PC-9 (cell line): ENCODE measurements at regions not wholly inside any gene's neighbourhood (a gene's known extent, or its start where the extent isn't known, plus 50 kb on each side); places are given as distances from the start of the nearest gene placed in this dataset.

Source experiments
- BruUV-seq: library from RNA; stranded (reverse); fragments of 400-500 nt; replicated peaks from 2 replicates; lab custom pipeline; 2021; lab: Mats Ljungman, UMichigan
- CTCF ChIA-PET: fragments of 300-600 bp; sonication (Branson Sonifier 250); formaldehyde crosslinking; loops from one replicate; lab custom pipeline; 2022; ENCODE audit warnings: antibody characterized with exemption; lab: Charles Lee
- POLR2A ChIA-PET: fragments of 300-600 bp; sonication (Branson Sonifier 250); formaldehyde crosslinking; loops from one replicate; lab custom pipeline; 2022; ENCODE audit warnings: antibody characterized with exemption; ENCODE audit not compliant: unreplicated experiment; lab: Charles Lee
- DNase-seq, 2 experiments: peaks; one replicate each; pipeline versions ENCODE4 v3.0.0 to v3.0.0-alpha.2; 2015 to 2022; ENCODE audit warnings: mixed read lengths in 1 of 2
- H2AFZ ChIP-seq: fragments of 200-600 bp; sonication (generic); 2 replicates; pipeline ENCODE4 v1.8.1; 2017; ENCODE audit warnings: antibody characterized with exemption
- H3F3A ChIP-seq: fragments of 200-600 bp; sonication (generic); 2 replicates; pipeline ENCODE4 v1.8.1; 2017; ENCODE audit warnings: antibody characterized with exemption, mild to moderate bottlenecking, low read depth; ENCODE audit not compliant: insufficient read depth
- H3K27ac ChIP-seq: fragments of 200-600 bp; sonication (generic); 2 replicates; pipeline ENCODE4 v1.6.1; 2016; ENCODE audit warnings: mixed run types
- H3K27me3 ChIP-seq: fragments of 200-600 bp; sonication (generic); 2 replicates; pipeline ENCODE4 v1.6.1; 2016; ENCODE audit warnings: low read depth, mixed run types; ENCODE audit not compliant: insufficient read depth
- H3K36me3 ChIP-seq: fragments of 200-600 bp; sonication (generic); 2 replicates; pipeline ENCODE4 v1.6.1; 2016; ENCODE audit warnings: low read depth, mixed run types
- H3K4me1 ChIP-seq: fragments of 200-600 bp; sonication (generic); replicated peaks from 2 replicates; pipeline ENCODE4 v1.6.1; 2016; ENCODE audit warnings: mixed run types; ENCODE audit not compliant: insufficient read depth
- H3K4me2 ChIP-seq: fragments of 200-600 bp; sonication (generic); 2 replicates; pipeline ENCODE4 v1.6.1; 2017; ENCODE audit warnings: mixed run types
- H3K4me3 ChIP-seq: fragments of 200-600 bp; sonication (generic); 2 replicates; pipeline ENCODE4 v1.6.1; 2016; ENCODE audit warnings: mixed run types
- H3K79me2 ChIP-seq: fragments of 200-600 bp; sonication (generic); 2 replicates; pipeline ENCODE4 v1.6.1; 2017; ENCODE audit warnings: low read depth, mixed run types
- H3K9me2 ChIP-seq: fragments of 200-600 bp; sonication (generic); 2 replicates; pipeline ENCODE4 v1.8.1; 2017; ENCODE audit warnings: mild to moderate bottlenecking; ENCODE audit not compliant: insufficient read depth
- H3K9me3 ChIP-seq: fragments of 200-600 bp; sonication (generic); 2 replicates; pipeline ENCODE4 v1.8.1; 2016; ENCODE audit warnings: low read depth; ENCODE audit not compliant: insufficient read depth
- H4K20me1 ChIP-seq: fragments of 200-600 bp; sonication (generic); 2 replicates; pipeline ENCODE4 v1.8.1; 2017; ENCODE audit not compliant: insufficient read depth
- EZH2 ChIP-seq: fragments of 200-600 bp; sonication (generic); IDR thresholded peaks from 2 replicates; pipeline ENCODE4 v1.8.0; 2017; ENCODE audit warnings: antibody characterized with exemption, low read depth
- intact Hi-C: fragments of 100-400 bp; cut with micrococcal nuclease; formaldehyde crosslinking; loops from one replicate; pipeline ENCODE4 v1.10.0; 2022; ENCODE audit not compliant: unreplicated experiment
- TF ChIP-seq, protein P1 (sequence below): fragments of 200-600 bp; sonication (generic); conservative IDR thresholded peaks from 2 replicates; pipeline ENCODE4 v1.6.1; 2017; ENCODE audit warnings: mixed run types, antibody characterized with exemption, mild to moderate bottlenecking, moderate library complexity

- POLR2A ChIA-PET: no interaction called here
- Histone ChIP-seq H3K4me2 (no peak overlapping the region), H3K4me1 (peaks cover 11% of the 10 kb centered on the region), H3K27me3 (no peaks in the 10 kb centered on the region), H3K36me3 (no peaks in the 10 kb centered on the region), H3K4me3 (no peak overlapping the region), H3K9me3 (no peaks in the 10 kb centered on the region), H3K79me2 (no peaks in the 10 kb centered on the region), H2AFZ (no peak overlapping the region), H3K9me2 (0 out of 2 replicates have a peak, but pooled peaks cover 4% of the 10 kb centered on the region), H4K20me1 (no peaks in the 10 kb centered on the region), H3F3A (no peaks in the 10 kb centered on the region), H3K27ac (no peak overlapping the region)
- intact Hi-C loops: no loop called here
- TF ChIP-seq, protein P1, sequence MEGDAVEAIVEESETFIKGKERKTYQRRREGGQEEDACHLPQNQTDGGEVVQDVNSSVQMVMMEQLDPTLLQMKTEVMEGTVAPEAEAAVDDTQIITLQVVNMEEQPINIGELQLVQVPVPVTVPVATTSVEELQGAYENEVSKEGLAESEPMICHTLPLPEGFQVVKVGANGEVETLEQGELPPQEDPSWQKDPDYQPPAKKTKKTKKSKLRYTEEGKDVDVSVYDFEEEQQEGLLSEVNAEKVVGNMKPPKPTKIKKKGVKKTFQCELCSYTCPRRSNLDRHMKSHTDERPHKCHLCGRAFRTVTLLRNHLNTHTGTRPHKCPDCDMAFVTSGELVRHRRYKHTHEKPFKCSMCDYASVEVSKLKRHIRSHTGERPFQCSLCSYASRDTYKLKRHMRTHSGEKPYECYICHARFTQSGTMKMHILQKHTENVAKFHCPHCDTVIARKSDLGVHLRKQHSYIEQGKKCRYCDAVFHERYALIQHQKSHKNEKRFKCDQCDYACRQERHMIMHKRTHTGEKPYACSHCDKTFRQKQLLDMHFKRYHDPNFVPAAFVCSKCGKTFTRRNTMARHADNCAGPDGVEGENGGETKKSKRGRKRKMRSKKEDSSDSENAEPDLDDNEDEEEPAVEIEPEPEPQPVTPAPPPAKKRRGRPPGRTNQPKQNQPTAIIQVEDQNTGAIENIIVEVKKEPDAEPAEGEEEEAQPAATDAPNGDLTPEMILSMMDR: no peak
- TF ChIP-seq EZH2: no peak
- CTCF ChIA-PET: no interaction called here
- BruUV-seq: no TSS peak
- no peak for DNase-seq
Observed at GRCh38 chr1:81308191-81308590, 492.5 kb upstream of the ADGRL2 start.

DNA sequence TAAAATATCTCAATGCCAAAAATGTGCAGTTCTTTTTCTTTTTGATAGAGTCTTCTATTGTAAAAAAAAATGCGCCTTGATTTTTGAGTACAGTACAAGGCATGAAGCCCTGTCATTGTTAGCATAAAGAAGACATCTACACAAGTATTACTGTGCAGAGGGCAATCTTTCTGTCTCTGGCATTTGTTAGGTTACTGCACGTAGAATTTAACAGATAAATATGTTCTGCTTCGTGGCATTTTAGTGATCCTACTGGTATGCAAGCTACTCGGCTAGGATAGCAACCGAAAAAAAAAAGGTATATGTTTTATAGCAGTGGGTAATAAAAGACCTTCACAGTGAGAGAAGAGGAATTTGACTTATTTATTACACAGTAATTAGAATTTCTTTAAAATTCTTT lies 492.9 kb upstream of the ADGRL2 start:
- BruUV-seq: no TSS peak
- H3F3A ChIP-seq: no peaks in the 10 kb centered on the region
- no peak overlapping the region for H3K4me3 ChIP-seq
- no peaks in the 10 kb centered on the region for H3K79me2 ChIP-seq
- H3K4me1 ChIP-seq: peaks cover 11% of the 10 kb centered on the region
- H3K9me2 ChIP-seq: 0 out of 2 replicates have a peak, but pooled peaks cover 4% of the 10 kb centered on the region
- no peak overlapping the region for H3K27ac ChIP-seq
- H3K36me3 ChIP-seq: no peaks in the 10 kb centered on the region
- CTCF ChIA-PET: no interaction called here
- TF ChIP-seq, protein P1: no peak
- TF ChIP-seq EZH2: no peak
- H3K9me3 ChIP-seq: no peaks in the 10 kb centered on the region
- POLR2A ChIA-PET: no interaction called here
- no peaks in the 10 kb centered on the region for H4K20me1 ChIP-seq
- H2AFZ ChIP-seq: no peak overlapping the region
- DNase-seq: no peak
- no peaks in the 10 kb centered on the region for H3K27me3 ChIP-seq
- H3K4me2 ChIP-seq: no peak overlapping the region
- intact Hi-C loops: no loop called here

DNA sequence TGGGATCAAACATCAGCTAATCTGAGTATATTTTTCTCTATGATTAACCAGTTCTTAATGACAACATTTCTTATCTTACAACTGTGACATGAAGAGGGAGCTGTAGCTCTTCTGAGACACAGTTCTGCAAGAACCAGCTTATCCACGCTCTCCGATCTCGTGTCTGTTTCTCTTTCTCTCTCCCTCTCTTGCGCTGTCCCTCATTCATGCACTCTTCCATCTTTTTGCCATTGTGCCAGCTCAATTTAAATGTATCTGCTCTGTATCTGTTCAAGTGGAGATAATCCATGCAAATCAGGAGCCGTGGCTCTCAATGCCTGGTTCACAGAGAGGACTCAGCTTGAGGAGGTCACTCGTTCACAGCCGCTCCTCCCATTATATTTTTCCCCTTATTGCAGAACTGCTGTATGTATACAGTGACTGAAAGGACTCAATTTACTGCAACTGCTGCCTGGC lies 494.7 kb upstream of the ADGRL2 start:
- peak in 1 of 2 experiments; percentile 6 for DNase-seq
- H3K27me3 ChIP-seq: no peaks in the 10 kb centered on the region
- CTCF ChIA-PET: interaction anchor here (0.5 to 0.6 kb wide), 2 partner anchors 10 to 29 kb away, joined by 3 read pairs; no protein-coding TSS in a partner anchor
- no peak for TF ChIP-seq EZH2
- TF ChIP-seq, protein P1: no peak; the same call in 1 of the 2 replicates
- no peak overlapping the region for H3K4me3 ChIP-seq
- no peaks in the 10 kb centered on the region for H4K20me1 ChIP-seq
- no peak overlapping the region for H2AFZ ChIP-seq
- no peaks in the 10 kb centered on the region for H3F3A ChIP-seq
- H3K9me3 ChIP-seq: peaks cover 5% of the 10 kb centered on the region; the same call in 1 of the 2 replicates
- no peaks in the 10 kb centered on the region for H3K36me3 ChIP-seq
- peaks cover 11% of the 10 kb centered on the region for H3K4me1 ChIP-seq
- H3K9me2 ChIP-seq: no peaks in the 10 kb centered on the region
- no peak overlapping the region for H3K27ac ChIP-seq
- no peak overlapping the region for H3K4me2 ChIP-seq
- intact Hi-C loops: no loop called here
- no TSS peak for BruUV-seq
- no peaks in the 10 kb centered on the region for H3K79me2 ChIP-seq
- POLR2A ChIA-PET: interaction anchor here (0.6 kb wide), 2 partner anchors 681 to 1113 kb away, joined by 3 to 6 read pairs; no protein-coding TSS in a partner anchor
